ENCODE measurements at regions not wholly inside any gene's neighbourhood (a gene's known extent, or its start where the extent isn't known, plus 50 kb on each side); places are given as distances from the start of the nearest gene placed in this dataset.

DNA sequence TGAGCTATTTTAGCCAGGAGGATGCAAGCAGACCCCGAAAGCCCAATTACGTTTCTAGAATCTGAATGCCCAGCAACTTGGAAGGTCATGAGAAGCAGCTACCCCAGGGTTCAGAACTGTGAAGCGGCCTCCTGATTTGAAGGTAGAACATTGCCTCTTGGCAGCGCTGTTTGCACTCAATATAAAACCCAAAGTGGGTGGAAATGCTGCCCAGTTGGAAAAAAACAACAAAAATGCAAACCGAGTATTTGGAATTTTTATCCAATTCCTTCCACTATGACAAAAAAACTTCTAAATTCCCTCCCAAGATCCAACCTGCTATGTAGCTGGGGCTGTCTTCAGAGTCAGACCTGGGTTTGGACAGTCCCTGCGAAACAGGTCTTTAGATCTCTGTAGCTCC, 103.3 kb upstream of the RBPJ start:
- TF ChIP-seq, protein P1, sequence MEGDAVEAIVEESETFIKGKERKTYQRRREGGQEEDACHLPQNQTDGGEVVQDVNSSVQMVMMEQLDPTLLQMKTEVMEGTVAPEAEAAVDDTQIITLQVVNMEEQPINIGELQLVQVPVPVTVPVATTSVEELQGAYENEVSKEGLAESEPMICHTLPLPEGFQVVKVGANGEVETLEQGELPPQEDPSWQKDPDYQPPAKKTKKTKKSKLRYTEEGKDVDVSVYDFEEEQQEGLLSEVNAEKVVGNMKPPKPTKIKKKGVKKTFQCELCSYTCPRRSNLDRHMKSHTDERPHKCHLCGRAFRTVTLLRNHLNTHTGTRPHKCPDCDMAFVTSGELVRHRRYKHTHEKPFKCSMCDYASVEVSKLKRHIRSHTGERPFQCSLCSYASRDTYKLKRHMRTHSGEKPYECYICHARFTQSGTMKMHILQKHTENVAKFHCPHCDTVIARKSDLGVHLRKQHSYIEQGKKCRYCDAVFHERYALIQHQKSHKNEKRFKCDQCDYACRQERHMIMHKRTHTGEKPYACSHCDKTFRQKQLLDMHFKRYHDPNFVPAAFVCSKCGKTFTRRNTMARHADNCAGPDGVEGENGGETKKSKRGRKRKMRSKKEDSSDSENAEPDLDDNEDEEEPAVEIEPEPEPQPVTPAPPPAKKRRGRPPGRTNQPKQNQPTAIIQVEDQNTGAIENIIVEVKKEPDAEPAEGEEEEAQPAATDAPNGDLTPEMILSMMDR (IDR thresholded peaks at IDR 0.05) = no peak
- TF ChIP-seq POLR2A (IDR thresholded peaks at IDR 0.05) = no peak
- TF ChIP-seq POLR2AphosphoS5 (IDR thresholded peaks at IDR 0.05) = no peak
- no peak for TF ChIP-seq EP300 (IDR thresholded peaks at IDR 0.05)
